GM19240 (cell line): ENCODE measurements at regions not wholly inside any gene's neighbourhood (a gene's known extent, or its start where the extent isn't known, plus 50 kb on each side); places are given as distances from the start of the nearest gene placed in this dataset.

Experiments used
- DNase-seq: peaks from one replicate; pipeline ENCODE4 v3.0.0; 2011; ENCODE audit warnings: low spot score; ENCODE audit not compliant: insufficient read length

DNA sequence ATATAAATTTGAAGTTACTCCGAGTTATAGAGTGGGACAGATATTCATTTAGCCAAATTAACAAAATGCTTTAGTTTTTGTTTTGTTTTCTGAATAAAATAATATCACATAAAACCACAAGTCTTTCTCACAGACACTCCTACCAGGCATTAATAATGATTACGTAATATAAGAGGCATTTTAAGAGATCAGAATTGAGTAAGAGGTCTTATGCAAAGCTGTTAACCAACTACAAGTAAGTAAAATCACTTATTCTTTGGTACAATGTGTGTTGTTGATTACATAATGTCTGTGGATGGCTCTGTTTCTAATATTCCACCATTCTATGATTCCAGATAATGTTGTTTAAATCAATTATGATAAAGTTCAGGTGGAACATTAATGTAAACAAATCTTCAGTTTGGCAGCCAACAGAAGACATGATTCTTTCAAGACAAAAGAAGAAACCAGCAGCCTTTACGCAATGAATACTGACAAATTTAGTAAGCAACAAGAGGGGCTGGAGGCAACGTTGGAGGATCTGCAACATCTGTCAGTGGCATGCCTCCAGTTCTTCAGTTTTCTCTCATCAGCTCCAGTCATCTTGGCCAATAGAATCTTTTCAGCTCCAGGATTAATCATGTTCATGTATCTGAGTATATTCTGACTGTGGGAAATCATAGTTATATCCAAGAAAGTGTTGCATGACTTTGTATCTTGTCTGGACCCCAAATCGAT, 403.8 kb downstream of the SLITRK5 start:
- DNase-seq = no peak

DNA sequence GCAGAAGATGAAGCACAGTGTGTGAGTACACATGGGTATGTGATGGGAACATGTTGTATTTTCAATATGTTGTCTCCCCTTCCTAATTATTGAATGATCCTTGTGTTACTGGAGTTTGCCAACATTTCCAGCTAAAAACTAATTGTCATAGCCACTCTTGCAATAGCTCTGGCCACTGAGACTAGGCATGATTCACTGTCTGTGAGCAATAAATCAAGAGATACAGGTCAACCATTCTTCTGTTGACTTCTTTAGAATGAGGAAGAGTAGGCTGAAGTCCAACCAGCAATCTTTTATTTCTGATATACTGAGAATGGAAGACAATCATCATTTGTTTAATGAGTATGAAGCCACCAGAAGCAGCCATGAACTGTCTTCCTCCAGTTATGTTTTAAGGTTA, 413.9 kb downstream of the SLITRK5 start:
- no peak for DNase-seq

- DNase-seq = no peak
Measured at GRCh38 chr13:88086577-88086976, 415.4 kb downstream of the SLITRK5 start.

DNA sequence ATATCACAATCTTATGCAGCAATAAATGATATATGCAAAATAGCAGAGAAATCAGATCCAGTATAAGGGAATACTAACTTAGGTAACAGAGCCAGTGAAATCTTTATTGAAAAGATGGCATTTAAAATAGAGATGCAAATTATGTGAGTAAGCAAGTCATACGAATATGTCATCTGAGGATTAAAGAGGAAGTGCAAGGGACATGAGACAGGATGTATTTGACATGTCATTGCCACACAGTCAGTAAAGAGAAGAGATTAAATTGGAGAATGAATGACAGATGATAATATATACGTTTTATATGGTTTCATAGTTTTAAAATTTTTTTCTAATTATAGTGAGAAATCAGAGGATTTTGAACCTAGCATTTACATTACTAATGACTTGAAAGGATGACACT, 426.4 kb downstream of the SLITRK5 start:
- DNase-seq = no peak

DNA sequence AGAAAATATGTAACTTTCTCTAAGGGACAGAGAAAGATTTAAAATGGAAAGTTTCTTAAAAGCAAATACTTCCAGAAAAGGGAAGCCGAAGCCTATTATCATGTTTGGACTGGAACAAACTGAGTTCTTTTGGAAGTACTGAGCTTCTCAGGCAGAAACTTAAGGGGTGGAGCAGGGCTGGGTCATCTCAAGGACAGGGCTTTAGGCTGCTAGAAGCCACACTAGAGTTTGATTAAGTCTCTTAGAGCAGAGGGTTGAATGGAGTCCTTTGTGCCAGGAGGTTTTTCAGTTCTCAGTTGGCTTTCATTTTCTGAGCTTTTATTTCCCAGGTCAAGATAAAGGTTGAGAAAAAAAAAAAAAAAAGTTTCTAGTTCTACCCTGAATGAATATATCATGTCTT, 432.7 kb downstream of the SLITRK5 start:
- no peak for DNase-seq

DNA sequence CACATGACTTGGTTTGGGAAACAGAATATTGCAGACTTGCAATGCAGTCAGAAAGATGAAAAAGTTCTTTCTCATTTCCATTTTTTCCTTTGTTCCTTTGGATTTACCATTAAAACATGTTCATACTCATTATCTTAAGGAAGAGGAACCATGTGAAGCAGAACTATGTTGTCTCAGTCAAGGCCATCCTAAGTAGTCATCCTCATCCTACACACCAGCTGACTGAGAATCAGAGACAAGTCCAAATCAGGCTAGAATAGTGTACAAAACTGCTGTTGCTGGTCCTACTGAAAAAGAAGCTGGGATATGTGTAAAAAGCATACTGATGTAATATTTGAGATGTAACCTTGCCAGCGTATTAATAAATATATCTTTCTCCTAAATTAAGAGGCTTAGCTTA, 433.4 kb downstream of the SLITRK5 start:
- DNase-seq = no peak

- no peak for DNase-seq
Measured at GRCh38 chr13:88107570-88107969, 436.4 kb downstream of the SLITRK5 start.

DNA sequence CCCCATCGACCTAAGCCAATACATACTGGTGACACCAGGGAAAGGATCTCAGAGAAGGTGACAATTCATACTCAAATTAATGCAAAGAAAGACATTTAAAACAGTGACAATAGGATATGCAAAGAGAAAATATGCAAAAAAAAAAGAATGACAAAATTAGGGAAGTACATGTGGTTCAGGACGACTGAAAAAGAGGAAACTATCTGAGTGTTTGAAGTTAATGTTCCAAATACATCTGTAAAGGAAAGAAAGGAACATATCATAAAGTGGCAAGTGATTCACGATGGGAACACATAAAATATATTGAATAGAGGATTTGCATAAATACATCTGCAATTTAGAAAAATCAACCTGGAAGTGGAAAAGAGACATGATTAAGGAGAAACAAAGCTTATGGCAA, 441.4 kb downstream of the SLITRK5 start:
- DNase-seq = no peak

GRCh38 chr13:88115976-88116375, 444.8 kb downstream of the SLITRK5 start:
- no peak for DNase-seq

DNA sequence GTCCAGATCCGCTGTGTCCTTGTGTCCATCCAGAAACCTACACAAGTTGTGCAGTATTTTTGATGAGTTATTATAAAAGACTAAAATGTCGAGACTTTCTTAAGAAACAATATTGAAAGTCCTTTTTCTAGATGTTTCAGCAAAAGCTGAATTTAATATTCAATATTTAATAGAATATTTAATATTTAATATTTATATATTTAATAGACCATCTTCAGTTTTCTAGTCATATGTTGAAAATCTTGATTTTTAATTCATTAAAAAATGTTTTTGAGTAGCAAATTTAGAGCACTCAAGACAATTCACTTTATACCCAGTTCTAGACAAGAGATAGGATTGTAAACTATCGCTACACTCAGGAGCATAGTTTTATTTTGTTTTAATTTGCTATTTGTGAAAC, 447.8 kb downstream of the SLITRK5 start:
- DNase-seq = no peak

- no peak for DNase-seq
Measured at GRCh38 chr13:88124142-88124541, 453.0 kb downstream of the SLITRK5 start.

DNA sequence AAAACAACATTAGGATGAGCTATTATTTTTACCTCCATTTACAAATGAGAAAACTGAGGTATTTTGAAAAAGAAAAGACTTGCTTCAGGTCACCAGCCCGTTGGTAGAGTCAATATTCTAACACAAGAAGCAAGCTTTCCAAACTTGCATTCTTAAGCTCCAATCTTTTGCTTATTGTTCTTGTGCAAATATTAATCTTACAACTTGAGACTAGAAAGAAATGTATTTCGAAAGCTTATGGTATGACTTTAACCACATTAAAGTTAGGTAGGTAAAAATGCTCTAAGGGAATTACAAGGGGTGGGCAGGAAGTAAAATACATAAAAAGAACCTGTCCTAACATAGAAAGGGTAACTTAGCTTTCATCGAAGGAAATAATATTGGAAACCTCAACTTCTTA, 453.9 kb downstream of the SLITRK5 start:
- DNase-seq = no peak

DNA sequence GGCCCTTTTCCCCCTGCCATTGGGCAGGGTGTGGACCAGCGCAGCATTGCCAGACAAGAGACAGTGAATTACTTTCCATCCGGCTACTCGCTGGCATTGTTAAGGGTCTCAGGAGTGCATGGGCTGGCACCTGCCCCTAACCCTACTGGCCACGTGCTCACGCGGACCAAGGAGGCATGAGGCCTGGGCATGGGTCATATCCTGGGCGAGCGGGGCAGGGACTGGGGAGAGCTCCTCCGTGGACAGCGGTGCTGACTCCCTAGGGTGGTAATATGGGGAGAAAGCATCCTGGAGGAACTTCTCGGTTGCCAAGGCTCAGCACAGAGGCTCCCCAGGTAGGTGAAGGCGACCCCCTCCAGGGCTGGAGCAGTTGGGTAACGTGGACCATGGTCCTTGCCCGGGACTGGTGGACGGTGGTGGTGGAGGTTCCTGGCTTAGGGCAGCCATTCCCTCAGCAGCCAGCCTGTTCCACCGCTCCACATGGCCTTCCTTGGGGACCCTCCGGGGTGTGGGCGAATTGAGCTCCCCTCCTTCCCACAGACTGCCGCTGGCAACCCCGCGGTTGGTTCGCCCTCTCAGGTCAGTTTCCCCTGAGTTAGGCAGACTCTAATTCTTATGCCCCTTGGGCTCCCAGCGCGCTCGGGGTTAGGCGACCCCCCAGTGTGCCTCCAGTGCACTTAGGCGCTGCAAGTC, 465.1 kb downstream of the SLITRK5 start:
- no peak for DNase-seq

GRCh38 chr13:88142653-88143052, 471.5 kb downstream of the SLITRK5 start:
- no peak for DNase-seq

DNA sequence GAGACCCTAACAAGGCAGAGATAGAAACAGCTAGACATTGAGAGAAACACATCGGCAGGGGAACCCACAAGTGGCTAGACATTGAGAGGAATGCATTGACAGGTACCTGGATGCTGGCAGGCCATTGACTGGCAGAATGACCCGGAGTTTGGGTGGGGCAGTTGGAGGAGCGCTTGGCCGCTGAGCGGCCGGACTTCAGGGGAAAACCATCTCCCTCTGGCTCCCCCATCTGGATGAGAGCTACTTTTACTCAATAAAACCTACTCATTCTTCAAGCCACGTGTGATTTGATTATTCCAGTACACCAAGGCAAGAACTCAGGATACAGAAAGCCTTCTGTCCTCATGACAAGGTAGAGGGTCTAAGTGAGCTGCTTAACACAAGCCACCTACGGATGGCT, 473.4 kb downstream of the SLITRK5 start:
- DNase-seq = no peak

DNA sequence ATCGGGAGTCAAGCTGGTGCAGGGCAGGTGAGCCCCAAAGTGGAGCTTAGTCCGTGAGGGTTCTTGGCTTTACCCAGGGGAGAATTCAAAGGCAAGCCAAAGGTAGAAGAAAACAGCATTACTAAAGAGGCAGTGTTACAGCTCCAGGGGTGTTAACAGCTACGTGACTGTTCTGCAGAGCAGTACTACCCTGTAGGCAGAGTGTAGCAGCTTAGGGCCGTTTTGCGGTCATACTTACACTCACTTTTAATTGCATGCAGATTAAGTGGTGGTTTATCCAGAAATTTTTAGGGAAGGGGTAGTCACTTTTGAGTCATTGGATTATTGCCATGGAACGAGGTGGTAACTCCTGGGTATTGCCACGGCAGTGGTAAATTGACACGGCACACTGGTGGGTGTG, 482.2 kb downstream of the SLITRK5 start:
- no peak for DNase-seq

DNA sequence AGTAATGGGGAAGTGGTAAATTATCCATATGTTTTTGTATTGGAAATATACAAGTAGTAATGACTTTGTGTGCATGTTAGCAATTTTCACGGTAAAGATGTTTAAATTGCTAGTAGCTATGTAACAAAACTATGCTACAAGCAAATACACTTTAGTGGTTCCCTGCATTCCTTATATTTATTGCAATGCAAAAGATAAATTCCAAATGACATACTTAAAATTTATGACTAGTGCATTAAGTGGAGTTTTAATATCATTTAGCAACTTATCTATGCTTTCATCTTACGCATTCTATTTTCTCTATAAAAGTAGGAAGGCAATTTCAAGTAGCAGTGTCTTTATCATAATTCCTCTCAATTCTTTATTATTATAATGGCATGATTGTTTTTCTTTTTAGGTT, 482.8 kb downstream of the SLITRK5 start:
- no peak for DNase-seq

DNA sequence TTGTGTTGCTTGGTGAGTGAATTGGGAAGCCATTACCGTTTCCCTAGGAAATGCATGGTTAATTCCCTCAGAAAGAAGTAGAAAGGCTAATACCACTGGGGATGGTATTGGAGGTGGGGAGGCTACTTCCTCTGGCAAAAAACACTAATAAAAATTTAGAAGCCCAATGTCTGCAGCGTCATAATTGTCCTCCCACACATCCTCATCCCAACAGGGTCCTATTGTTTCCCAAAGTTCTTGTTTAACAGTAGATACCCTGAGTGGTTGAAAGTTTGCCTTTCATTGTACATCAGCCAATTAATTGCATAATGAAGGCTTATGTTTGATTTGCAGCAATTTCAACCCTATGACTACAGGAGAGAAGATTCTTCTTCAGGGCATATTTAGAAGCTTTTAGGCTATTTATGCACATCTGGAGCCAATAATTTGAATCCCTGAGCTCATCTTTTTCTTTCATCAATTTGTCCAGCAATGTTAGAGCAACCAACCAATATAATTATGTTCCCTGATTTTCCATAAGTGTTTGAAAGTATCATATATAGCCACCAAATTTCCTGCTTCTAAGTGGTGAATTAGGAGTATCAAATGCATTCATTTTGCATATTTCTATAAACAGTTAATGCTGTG, 491.0 kb downstream of the SLITRK5 start:
- no peak for DNase-seq

DNA sequence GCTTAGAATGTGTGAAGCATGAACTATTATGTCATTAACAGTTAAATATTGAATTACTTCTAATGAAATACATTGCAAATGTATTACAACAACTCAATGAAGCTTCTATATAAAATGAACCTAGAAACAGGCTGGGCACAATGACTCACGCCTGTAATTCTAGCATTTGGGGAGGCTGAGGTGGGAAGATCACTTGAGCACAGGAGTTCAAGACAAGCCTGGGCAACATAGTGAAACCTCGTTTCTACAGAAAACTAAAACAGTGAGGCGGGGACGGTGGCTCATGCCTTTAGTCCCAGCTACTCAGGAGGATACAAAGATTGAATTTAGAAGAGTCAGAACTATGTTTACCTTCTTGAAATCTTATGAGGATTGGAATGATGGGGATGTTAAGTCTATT, 505.1 kb downstream of the SLITRK5 start:
- DNase-seq = no peak

- no peak for DNase-seq
Measured at GRCh38 chr13:88183440-88183839, 512.3 kb downstream of the SLITRK5 start.

GRCh38 chr13:88188986-88189385, 517.8 kb downstream of the SLITRK5 start:
- DNase-seq = no peak

DNA sequence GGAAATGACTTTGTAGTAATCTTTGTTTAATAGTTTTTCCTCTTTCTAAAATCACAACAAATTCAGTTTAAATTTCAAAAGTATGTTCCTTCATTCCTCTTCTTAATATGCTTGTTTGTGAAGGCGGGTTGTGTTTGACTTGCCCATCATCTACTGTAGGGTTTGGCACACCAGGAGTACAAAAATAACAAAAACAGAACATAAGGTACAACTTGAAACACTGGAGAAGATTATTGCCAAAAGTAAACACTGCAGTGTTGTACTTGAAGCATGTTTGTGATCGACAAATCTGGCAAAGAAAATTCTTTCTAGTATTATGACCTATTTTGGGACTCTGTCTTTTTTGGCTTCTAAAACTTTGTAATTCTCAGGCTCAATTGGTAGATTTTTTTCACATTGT, 518.6 kb downstream of the SLITRK5 start:
- no peak for DNase-seq

- no peak for DNase-seq
Measured at GRCh38 chr13:88196106-88196505, 524.9 kb downstream of the SLITRK5 start.
